ENCODE measurements at regions not wholly inside any gene's neighbourhood (a gene's known extent, or its start where the extent isn't known, plus 50 kb on each side); places are given as distances from the start of the nearest gene placed in this dataset.

DNA sequence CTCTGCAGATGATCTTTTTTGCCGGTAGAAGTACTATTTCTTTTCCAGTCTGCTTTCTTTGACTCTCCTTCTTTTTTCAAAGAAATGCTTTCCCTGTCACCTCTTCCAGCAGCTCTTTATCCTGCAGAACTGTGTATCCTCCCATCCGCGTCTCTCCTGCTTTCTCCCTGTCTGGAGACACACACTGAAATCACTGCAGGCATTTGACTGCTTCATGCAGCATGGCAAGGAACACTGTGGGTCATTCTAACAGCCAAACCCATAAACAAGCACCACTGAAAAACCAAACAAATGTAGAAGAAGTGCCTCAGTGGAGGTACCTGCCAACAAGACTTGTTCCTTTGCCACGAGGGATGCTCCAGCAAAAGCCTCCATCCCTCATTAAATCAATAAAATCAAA is 403.7 kb upstream of the CITED2 start:
- Histone ChIP-seq H3K27ac (no peak overlapping the region), H3K27me3 (replicated peaks; ENCODE audit: insufficient read depth) (no peaks in the 10 kb centered on the region), H3K4me3 (no peak overlapping the region), H3K4me1 (replicated peaks) (no peaks in the 10 kb centered on the region), H3K9me3 (no peaks in the 10 kb centered on the region), H3K36me3 (no peaks in the 10 kb centered on the region)
- WGBS, result 42% methylated on average over 4 of the region's 4 CpGs
- TF ChIP-seq, protein P1, sequence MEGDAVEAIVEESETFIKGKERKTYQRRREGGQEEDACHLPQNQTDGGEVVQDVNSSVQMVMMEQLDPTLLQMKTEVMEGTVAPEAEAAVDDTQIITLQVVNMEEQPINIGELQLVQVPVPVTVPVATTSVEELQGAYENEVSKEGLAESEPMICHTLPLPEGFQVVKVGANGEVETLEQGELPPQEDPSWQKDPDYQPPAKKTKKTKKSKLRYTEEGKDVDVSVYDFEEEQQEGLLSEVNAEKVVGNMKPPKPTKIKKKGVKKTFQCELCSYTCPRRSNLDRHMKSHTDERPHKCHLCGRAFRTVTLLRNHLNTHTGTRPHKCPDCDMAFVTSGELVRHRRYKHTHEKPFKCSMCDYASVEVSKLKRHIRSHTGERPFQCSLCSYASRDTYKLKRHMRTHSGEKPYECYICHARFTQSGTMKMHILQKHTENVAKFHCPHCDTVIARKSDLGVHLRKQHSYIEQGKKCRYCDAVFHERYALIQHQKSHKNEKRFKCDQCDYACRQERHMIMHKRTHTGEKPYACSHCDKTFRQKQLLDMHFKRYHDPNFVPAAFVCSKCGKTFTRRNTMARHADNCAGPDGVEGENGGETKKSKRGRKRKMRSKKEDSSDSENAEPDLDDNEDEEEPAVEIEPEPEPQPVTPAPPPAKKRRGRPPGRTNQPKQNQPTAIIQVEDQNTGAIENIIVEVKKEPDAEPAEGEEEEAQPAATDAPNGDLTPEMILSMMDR (IDR thresholded peaks at IDR 0.05), result no peak
- TF ChIP-seq POLR2AphosphoS5 (IDR thresholded peaks at IDR 0.05) (no peak), POLR2A (IDR thresholded peaks at IDR 0.05) (no peak)
- no peak for DNase-seq (ENCODE audit: low spot score)
- intact Hi-C loops (cut with DNase I), result no loop called here

DNA sequence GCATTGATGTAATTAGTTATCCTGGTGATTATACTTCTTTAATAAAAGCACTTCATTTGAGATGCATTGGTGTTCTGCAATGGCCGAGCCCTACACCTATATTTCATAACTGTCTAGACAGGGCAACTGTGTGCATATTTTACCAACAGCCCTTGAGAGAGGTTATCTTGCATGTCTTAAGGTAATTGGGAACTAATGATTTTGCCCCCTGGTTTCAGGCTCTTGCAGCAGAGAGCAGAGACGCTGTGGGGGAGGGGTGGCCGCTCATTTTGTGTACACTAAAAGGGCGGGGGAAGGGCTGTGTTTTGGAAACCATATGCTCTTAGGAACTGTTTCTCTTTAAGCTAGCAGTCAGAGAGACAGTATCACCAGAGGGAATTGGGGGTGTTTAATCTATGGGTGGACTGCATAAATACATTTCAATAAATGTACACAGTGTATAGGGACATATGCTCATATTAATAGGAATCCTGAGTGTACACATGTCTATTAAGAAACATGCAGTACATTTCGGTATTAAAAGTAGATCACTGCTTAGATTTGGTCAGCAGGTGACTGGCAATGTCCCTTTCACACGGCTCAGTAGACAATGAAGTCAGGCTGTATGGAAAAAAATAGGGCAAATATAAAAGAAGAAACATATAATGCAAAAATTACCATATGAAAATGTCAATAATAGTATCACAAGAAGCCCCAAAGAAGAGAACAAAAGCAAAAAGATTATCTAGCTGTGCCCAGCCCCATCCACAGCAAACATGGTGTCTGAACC is 402.9 kb upstream of the CITED2 start:
- Histone ChIP-seq H3K4me3 (no peak overlapping the region), H3K4me1 (replicated peaks) (no peaks in the 10 kb centered on the region), H3K36me3 (no peaks in the 10 kb centered on the region), H3K27me3 (replicated peaks; ENCODE audit: insufficient read depth) (no peaks in the 10 kb centered on the region), H3K27ac (no peak overlapping the region), H3K9me3 (no peaks in the 10 kb centered on the region)
- intact Hi-C loops (cut with DNase I), result no loop called here
- no peak for TF ChIP-seq POLR2AphosphoS5 (IDR thresholded peaks at IDR 0.05)
- TF ChIP-seq, protein P1 (IDR thresholded peaks at IDR 0.05), result no peak
- TF ChIP-seq POLR2A (IDR thresholded peaks at IDR 0.05), result no peak
- WGBS, result 81% methylated on average over 6 of the region's 6 CpGs
- DNase-seq (ENCODE audit: low spot score), result no peak

DNA sequence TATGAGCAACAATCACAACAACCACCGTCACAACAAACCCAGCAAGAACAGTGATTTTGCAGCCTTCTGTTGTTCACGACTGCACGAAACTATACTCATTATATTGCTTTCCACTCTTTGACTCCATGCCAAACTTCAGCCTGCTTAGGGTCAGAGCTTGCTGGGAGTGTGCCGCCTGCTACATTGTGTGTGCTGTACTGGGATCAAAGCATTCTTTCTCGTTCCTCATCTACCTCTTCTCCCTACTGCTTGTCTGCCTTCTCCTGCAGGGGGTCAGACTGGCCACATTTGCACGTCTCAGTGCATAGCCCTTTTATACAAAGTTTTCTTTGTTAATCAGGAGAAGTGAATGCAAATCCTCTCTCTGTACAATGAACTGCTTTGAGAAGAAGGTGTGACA is 401.6 kb upstream of the CITED2 start:
- DNase-seq (ENCODE audit: low spot score), result no peak
- H3K27ac ChIP-seq, result no peak overlapping the region

DNA sequence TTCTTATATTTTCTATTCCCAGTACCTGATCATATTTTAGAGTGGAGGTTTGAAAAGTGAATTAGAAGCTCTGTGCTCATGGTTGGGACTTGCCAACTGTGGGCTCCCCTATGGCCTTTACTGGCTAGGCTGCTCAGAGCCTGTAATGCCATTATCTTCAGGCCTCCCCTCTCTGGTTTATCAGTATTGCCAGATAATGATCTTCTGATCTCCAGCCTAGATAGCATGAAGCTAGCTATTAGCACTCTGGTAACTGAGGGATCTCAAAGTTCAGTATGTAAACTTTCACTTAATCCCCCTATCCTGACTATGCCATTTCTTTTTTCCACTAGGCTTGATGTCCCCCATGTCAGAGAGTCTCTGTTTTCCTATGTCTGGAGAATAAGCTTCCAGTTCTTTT is 393.7 kb upstream of the CITED2 start:
- Histone ChIP-seq H3K36me3 (no peaks in the 10 kb centered on the region), H3K4me1 (replicated peaks) (no peaks in the 10 kb centered on the region), H3K27ac (no peak overlapping the region), H3K4me3 (no peak overlapping the region), H3K9me3 (no peaks in the 10 kb centered on the region), H3K27me3 (replicated peaks; ENCODE audit: insufficient read depth) (no peaks in the 10 kb centered on the region)
- intact Hi-C loops (cut with DNase I), result loop anchor here (10.0 kb wide), 1 partner anchor 223 kb away; no protein-coding TSS in a partner anchor
- no peak for DNase-seq (ENCODE audit: low spot score)
- TF ChIP-seq, protein P1 (IDR thresholded peaks at IDR 0.05), result no peak
- TF ChIP-seq POLR2A (IDR thresholded peaks at IDR 0.05) (no peak), POLR2AphosphoS5 (IDR thresholded peaks at IDR 0.05) (no peak)

More for the DNA sequence above, 401.6 kb upstream of the CITED2 start:
- Histone ChIP-seq H3K9me3 (no peaks in the 10 kb centered on the region), H3K36me3 (no peaks in the 10 kb centered on the region), H3K27me3 (replicated peaks; ENCODE audit: insufficient read depth) (no peaks in the 10 kb centered on the region), H3K4me1 (replicated peaks) (no peaks in the 10 kb centered on the region), H3K4me3 (no peak overlapping the region)
- TF ChIP-seq, protein P1 (IDR thresholded peaks at IDR 0.05), result no peak
- TF ChIP-seq POLR2AphosphoS5 (IDR thresholded peaks at IDR 0.05) (no peak), POLR2A (IDR thresholded peaks at IDR 0.05) (no peak)
- intact Hi-C loops (cut with DNase I), result no loop called here
- 58% methylated on average over 6 of the region's 6 CpGs for WGBS

DNA sequence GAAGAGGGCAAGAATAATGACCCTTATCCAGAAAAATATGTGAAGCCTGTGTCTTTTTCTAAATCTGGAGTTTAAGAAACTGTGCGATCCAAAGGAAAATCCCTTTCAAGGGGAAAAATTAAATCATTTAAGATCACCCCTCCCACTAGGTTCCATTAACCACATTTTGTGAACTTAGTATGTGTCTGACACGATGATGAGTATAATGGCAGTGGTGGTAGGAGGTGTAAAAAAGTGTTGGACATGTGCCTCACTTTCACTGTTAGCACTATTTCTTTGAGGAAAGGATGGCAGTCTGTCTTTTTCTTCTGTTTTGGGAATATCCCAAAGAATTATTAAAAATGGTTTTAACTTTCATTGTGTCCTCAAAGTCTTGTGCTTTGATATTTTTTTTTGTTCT is 392.3 kb upstream of the CITED2 start:
- Histone ChIP-seq H3K9me3 (no peaks in the 10 kb centered on the region), H3K4me3 (no peak overlapping the region), H3K4me1 (replicated peaks) (no peaks in the 10 kb centered on the region), H3K27ac (no peak overlapping the region), H3K36me3 (no peaks in the 10 kb centered on the region), H3K27me3 (replicated peaks; ENCODE audit: insufficient read depth) (no peaks in the 10 kb centered on the region)
- TF ChIP-seq POLR2A (IDR thresholded peaks at IDR 0.05), result no peak
- no peak for TF ChIP-seq POLR2AphosphoS5 (IDR thresholded peaks at IDR 0.05)
- TF ChIP-seq, protein P1 (IDR thresholded peaks at IDR 0.05), result no peak
- no peak for DNase-seq (ENCODE audit: low spot score)
- WGBS, result 92% methylated on average over 2 of the region's 2 CpGs
- intact Hi-C loops (cut with DNase I), result loop anchor here (10.0 kb wide), 1 partner anchor 222 kb away; no protein-coding TSS in a partner anchor
